ENCODE measurements at regions not wholly inside any gene's neighbourhood (a gene's known extent, or its start where the extent isn't known, plus 50 kb on each side); places are given as distances from the start of the nearest gene placed in this dataset.

GRCh38 chr5:45038366-45038987 lies 229.7 kb downstream of the MRPS30 start:
- TF ChIP-seq, protein P1, sequence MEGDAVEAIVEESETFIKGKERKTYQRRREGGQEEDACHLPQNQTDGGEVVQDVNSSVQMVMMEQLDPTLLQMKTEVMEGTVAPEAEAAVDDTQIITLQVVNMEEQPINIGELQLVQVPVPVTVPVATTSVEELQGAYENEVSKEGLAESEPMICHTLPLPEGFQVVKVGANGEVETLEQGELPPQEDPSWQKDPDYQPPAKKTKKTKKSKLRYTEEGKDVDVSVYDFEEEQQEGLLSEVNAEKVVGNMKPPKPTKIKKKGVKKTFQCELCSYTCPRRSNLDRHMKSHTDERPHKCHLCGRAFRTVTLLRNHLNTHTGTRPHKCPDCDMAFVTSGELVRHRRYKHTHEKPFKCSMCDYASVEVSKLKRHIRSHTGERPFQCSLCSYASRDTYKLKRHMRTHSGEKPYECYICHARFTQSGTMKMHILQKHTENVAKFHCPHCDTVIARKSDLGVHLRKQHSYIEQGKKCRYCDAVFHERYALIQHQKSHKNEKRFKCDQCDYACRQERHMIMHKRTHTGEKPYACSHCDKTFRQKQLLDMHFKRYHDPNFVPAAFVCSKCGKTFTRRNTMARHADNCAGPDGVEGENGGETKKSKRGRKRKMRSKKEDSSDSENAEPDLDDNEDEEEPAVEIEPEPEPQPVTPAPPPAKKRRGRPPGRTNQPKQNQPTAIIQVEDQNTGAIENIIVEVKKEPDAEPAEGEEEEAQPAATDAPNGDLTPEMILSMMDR (IDR thresholded peaks at IDR 0.05; ENCODE audit: low read depth, low read length, poor library complexity, severe bottlenecking) = peak; percentile 68
- TF ChIP-seq EZH2phosphoT487 (IDR thresholded peaks at IDR 0.05; ENCODE audit: borderline replicate concordance, low read length) = no peak
